ENCODE measurements at regions not wholly inside any gene's neighbourhood (a gene's known extent, or its start where the extent isn't known, plus 50 kb on each side); places are given as distances from the start of the nearest gene placed in this dataset.
"Not testable (repeated sequence)": the region's sequence is repeated elsewhere in the genome, so short reads cannot be mapped to it uniquely, and the experiment has no call there.

- Mint-ChIP-seq H3K27ac (no peak overlapping the region), H3K4me1 (ENCODE audit: unreplicated experiment) (no peaks in the 10 kb centered on the region), H3K27me3 (peaks cover 27% of the 10 kb centered on the region), H3K36me3 (no peaks in the 10 kb centered on the region), H3K4me3 (no peak overlapping the region), H3K9me3 (no peaks in the 10 kb centered on the region)
- no peak for DNase-seq (ENCODE audit: extremely low spot score, unreplicated experiment)
- TF ChIP-seq, protein P1, sequence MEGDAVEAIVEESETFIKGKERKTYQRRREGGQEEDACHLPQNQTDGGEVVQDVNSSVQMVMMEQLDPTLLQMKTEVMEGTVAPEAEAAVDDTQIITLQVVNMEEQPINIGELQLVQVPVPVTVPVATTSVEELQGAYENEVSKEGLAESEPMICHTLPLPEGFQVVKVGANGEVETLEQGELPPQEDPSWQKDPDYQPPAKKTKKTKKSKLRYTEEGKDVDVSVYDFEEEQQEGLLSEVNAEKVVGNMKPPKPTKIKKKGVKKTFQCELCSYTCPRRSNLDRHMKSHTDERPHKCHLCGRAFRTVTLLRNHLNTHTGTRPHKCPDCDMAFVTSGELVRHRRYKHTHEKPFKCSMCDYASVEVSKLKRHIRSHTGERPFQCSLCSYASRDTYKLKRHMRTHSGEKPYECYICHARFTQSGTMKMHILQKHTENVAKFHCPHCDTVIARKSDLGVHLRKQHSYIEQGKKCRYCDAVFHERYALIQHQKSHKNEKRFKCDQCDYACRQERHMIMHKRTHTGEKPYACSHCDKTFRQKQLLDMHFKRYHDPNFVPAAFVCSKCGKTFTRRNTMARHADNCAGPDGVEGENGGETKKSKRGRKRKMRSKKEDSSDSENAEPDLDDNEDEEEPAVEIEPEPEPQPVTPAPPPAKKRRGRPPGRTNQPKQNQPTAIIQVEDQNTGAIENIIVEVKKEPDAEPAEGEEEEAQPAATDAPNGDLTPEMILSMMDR (conservative IDR thresholded peaks at IDR 0.05), result no peak
Observed at GRCh38 chr15:79501086-79501485, 69.0 kb downstream of the MINAR1 start.

- Mint-ChIP-seq H3K4me1 (ENCODE audit: unreplicated experiment) (no peaks in the 10 kb centered on the region), H3K27me3 (no peaks in the 10 kb centered on the region), H3K27ac (no peak overlapping the region), H3K36me3 (no peaks in the 10 kb centered on the region), H3K9me3 (no peaks in the 10 kb centered on the region), H3K4me3 (no peak overlapping the region)
- no peak for DNase-seq (ENCODE audit: extremely low spot score, unreplicated experiment)
- TF ChIP-seq, protein P1 (conservative IDR thresholded peaks at IDR 0.05), result no peak
Observed at GRCh38 chr15:79505956-79506355, 73.8 kb downstream of the MINAR1 start.

DNA sequence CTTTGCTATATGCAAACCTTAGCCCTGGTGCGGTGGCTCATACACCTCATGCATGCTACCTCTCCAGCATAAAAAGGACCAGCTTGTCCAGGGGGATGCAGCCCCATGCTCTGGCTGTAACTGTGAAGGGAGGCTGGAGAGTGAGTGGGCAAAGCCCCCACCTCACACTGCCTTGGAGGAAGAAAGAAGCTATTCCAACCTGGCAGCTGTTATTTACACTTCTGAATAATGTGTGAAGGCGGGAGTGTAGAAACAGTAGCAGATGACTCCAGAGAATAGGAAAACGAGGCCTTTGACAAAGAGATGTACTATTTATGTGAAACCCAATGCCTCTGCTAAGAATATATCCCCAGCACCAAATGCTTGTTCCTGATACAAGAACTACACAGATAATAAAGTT, 80.7 kb downstream of the MINAR1 start:
- peaks cover 23% of the 10 kb centered on the region for H3K27me3 Mint-ChIP-seq
- not testable (repeated sequence) for H3K36me3 Mint-ChIP-seq; H3K4me1 Mint-ChIP-seq (ENCODE audit: unreplicated experiment); H3K9me3 Mint-ChIP-seq; H3K4me3 Mint-ChIP-seq; H3K27ac Mint-ChIP-seq; DNase-seq (ENCODE audit: extremely low spot score, unreplicated experiment)

DNA sequence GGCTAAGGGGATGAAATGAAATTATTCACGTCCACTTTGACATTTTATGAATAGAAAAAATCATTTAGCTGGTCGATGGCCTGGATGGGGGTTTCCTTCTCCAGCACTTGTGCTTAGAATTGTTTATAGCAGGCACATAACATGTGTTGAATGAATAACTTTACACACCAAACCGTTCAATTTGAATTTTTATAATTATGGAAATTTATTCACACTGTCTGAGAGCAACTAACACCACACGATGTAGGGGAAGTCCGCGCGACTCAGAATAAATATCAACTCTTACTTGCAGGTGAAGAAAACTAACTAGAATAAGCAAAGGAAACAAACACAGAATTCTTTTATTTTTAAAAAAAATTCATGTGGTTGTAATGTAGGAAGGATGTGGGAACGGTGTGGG, 81.3 kb downstream of the MINAR1 start:
- Mint-ChIP-seq H3K36me3 (no peaks in the 10 kb centered on the region), H3K27me3 (peaks cover 29% of the 10 kb centered on the region), H3K9me3 (no peaks in the 10 kb centered on the region), H3K4me1 (ENCODE audit: unreplicated experiment) (no peaks in the 10 kb centered on the region), H3K4me3 (no peak overlapping the region), H3K27ac (no peak overlapping the region)
- no peak for DNase-seq (ENCODE audit: extremely low spot score, unreplicated experiment)
- TF ChIP-seq, protein P1 (conservative IDR thresholded peaks at IDR 0.05), result no peak

DNA sequence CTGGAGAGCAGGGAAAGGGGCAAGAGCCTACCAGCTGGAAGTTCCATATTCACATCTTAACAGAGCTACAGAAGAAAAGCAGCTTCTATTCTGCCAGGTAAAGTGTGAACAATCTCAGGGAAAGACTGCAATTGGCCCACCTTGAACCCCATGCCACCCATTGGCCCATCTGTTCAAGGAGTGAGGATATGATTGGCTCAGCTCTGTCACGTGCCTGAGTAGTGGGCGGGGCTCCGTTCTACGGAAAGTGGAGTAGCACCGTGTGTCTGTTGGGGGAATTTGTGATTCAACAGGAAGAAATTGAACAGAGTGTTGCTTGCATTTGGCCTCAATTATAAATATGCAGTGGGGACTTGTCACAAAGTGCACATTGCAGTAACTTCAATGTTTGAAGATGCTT, 81.8 kb downstream of the MINAR1 start:
- Mint-ChIP-seq H3K4me1 (ENCODE audit: unreplicated experiment) (peaks cover under 1% of the 10 kb centered on the region), H3K27ac (no peak overlapping the region), H3K27me3 (peaks cover 31% of the 10 kb centered on the region), H3K36me3 (no peaks in the 10 kb centered on the region), H3K9me3 (no peaks in the 10 kb centered on the region), H3K4me3 (no peak overlapping the region)
- TF ChIP-seq, protein P1 (conservative IDR thresholded peaks at IDR 0.05), result no peak
- no peak for DNase-seq (ENCODE audit: extremely low spot score, unreplicated experiment)

GRCh38 chr15:79515300-79516027, 83.3 kb downstream of the MINAR1 start:
- Mint-ChIP-seq H3K9me3 (no peaks in the 10 kb centered on the region), H3K36me3 (no peaks in the 10 kb centered on the region), H3K27me3 (peaks cover 42% of the 10 kb centered on the region), H3K4me1 (ENCODE audit: unreplicated experiment) (peaks cover 12% of the 10 kb centered on the region), H3K4me3 (no peak overlapping the region), H3K27ac (no peak overlapping the region)
- TF ChIP-seq, protein P1 (conservative IDR thresholded peaks at IDR 0.05), result no peak
- no peak for DNase-seq (ENCODE audit: extremely low spot score, unreplicated experiment)
